Right atrium auricular region (tissue), 2 donors: ENCODE measurements at regions not wholly inside any gene's neighbourhood (a gene's known extent, or its start where the extent isn't known, plus 50 kb on each side); places are given as distances from the start of the nearest gene placed in this dataset.

Source experiments
- DNase-seq: peaks from one replicate; pipeline ENCODE4 v3.0.0-alpha.2; 2019; ENCODE audit warnings: low spot score
- H3K27ac ChIP-seq, 2 donors: fragments of 200-600 bp; sonication (generic); 1 replicate in 1 of 2; 2 replicates in 1 of 2; pipeline ENCODE4 v1.5.1; 2016 to 2019
- H3K27me3 ChIP-seq, 2 donors: fragments of 200-600 bp; sonication (generic); one replicate each; pipeline versions ENCODE4 v1.5.1 to v1.6.0; 2017 to 2019
- H3K36me3 ChIP-seq: fragments of 200-600 bp; sonication (generic); one replicate; pipeline ENCODE4 v1.5.1; 2016
- H3K4me1 ChIP-seq, 2 donors: fragments of 200-600 bp; sonication (generic); one replicate each; pipeline versions ENCODE4 v1.5.1 to v1.6.0; 2017 to 2019
- H3K4me3 ChIP-seq, 2 donors: fragments of 200-600 bp; sonication (generic); 1 replicate in 1 of 2; 2 replicates in 1 of 2; pipeline ENCODE4 v1.5.1; 2017 to 2019; ENCODE audit warnings: mild to moderate bottlenecking in 1 of 2, moderate library complexity in 1 of 2
- H3K9me3 ChIP-seq, 2 donors: fragments of 200-600 bp; sonication (generic); one replicate each; pipeline ENCODE4 v1.5.1; 2019
- TF ChIP-seq, protein P1 (sequence below), 2 donors: fragments of 200-600 bp; sonication (generic); IDR thresholded peaks; one replicate each; pipeline ENCODE4 v1.5.1; 2019; ENCODE audit warnings: antibody characterized with exemption in 2 of 2

- Histone ChIP-seq H3K27ac (no peak overlapping the region), H3K27me3 (no peaks in the 10 kb centered on the region), H3K9me3 (no peaks in the 10 kb centered on the region), H3K4me1 (peaks cover 4 to 8% of the 10 kb centered on the region in 2 donors), H3K4me3 (no peak overlapping the region), H3K36me3 (no peaks in the 10 kb centered on the region)
- TF ChIP-seq, protein P1, sequence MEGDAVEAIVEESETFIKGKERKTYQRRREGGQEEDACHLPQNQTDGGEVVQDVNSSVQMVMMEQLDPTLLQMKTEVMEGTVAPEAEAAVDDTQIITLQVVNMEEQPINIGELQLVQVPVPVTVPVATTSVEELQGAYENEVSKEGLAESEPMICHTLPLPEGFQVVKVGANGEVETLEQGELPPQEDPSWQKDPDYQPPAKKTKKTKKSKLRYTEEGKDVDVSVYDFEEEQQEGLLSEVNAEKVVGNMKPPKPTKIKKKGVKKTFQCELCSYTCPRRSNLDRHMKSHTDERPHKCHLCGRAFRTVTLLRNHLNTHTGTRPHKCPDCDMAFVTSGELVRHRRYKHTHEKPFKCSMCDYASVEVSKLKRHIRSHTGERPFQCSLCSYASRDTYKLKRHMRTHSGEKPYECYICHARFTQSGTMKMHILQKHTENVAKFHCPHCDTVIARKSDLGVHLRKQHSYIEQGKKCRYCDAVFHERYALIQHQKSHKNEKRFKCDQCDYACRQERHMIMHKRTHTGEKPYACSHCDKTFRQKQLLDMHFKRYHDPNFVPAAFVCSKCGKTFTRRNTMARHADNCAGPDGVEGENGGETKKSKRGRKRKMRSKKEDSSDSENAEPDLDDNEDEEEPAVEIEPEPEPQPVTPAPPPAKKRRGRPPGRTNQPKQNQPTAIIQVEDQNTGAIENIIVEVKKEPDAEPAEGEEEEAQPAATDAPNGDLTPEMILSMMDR (IDR thresholded peaks at IDR 0.05): no peak
- no peak for DNase-seq
These were observed 185.3 kb upstream of the NUDT6 start for GRCh38 chr4:123107444-123108252.

GRCh38 chr4:123109139-123109538 lies 186.7 kb upstream of the NUDT6 start:
- Histone ChIP-seq H3K4me1 (peaks cover 0 to 8% of the 10 kb centered on the region in 2 donors), H3K27me3 (no peaks in the 10 kb centered on the region), H3K36me3 (no peaks in the 10 kb centered on the region), H3K4me3 (no peak overlapping the region), H3K9me3 (no peaks in the 10 kb centered on the region), H3K27ac (no peak overlapping the region)
- DNase-seq: no peak
- TF ChIP-seq, protein P1 (IDR thresholded peaks at IDR 0.05): no peak

GRCh38 chr4:123110147-123110546 lies 187.8 kb upstream of the NUDT6 start:
- DNase-seq: no peak
- Histone ChIP-seq H3K4me3 (no peak overlapping the region), H3K9me3 (no peaks in the 10 kb centered on the region), H3K27ac (peak overlapping the region in 1 of 2 donors; percentile 10), H3K27me3 (no peaks in the 10 kb centered on the region), H3K4me1 (no peaks in the 10 kb centered on the region), H3K36me3 (no peaks in the 10 kb centered on the region)
- TF ChIP-seq, protein P1 (IDR thresholded peaks at IDR 0.05): no peak

DNA sequence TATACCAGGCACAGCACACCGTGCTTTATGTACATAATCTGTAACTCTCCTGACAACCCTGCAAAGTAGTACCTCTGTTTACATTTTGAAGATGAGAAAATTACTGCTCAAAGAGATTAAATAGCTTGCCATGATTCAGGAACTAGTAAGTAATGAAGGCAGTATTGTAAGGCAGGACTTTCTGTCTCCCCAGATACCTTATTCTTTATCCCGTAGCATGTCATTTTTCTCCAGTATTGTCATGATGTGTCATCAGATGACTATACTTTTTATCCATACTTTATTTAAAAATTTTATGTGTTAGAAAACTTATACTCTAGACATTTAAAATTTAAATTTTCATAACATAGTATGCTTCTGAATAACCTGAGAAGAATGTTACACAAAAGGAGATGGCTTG lies 188.3 kb upstream of the NUDT6 start:
- H3K27me3 ChIP-seq: no peaks in the 10 kb centered on the region
- no peaks in the 10 kb centered on the region for H3K36me3 ChIP-seq
- TF ChIP-seq, protein P1 (IDR thresholded peaks at IDR 0.05): no peak
- no peak overlapping the region for H3K27ac ChIP-seq
- H3K9me3 ChIP-seq: no peaks in the 10 kb centered on the region
- H3K4me1 ChIP-seq: no peaks in the 10 kb centered on the region
- DNase-seq: no peak
- H3K4me3 ChIP-seq: no peak overlapping the region

GRCh38 chr4:123113155-123113554 lies 190.8 kb upstream of the NUDT6 start:
- Histone ChIP-seq H3K36me3 (no peaks in the 10 kb centered on the region), H3K9me3 (no peaks in the 10 kb centered on the region), H3K4me1 (no peaks in the 10 kb centered on the region), H3K4me3 (no peak overlapping the region), H3K27me3 (no peaks in the 10 kb centered on the region), H3K27ac (no peak overlapping the region)
- TF ChIP-seq, protein P1 (IDR thresholded peaks at IDR 0.05): no peak
- DNase-seq: no peak
